ENCODE measurements at regions not wholly inside any gene's neighbourhood (a gene's known extent, or its start where the extent isn't known, plus 50 kb on each side); places are given as distances from the start of the nearest gene placed in this dataset.
"Not testable (repeated sequence)": the region's sequence is repeated elsewhere in the genome, so short reads cannot be mapped to it uniquely, and the experiment has no call there.

GRCh38 chr6:105677671-105678475 is 275.0 kb upstream of the PREP start:
- DNase-seq (ENCODE audit: low read depth, low spot score): no peak
- no peaks in the 10 kb centered on the region for H3K4me1 ChIP-seq (ENCODE audit: insufficient read depth, insufficient read length)

GRCh38 chr6:105676857-105677256 is 274.0 kb upstream of the PREP start:
- no peaks in the 10 kb centered on the region for H3K4me1 ChIP-seq (ENCODE audit: insufficient read depth, insufficient read length)
- H3K27me3 ChIP-seq (ENCODE audit: insufficient read depth, insufficient read length): no peaks in the 10 kb centered on the region
- H3K9me3 ChIP-seq (ENCODE audit: insufficient read depth, low read length): no peaks in the 10 kb centered on the region
- H3K9ac ChIP-seq (ENCODE audit: insufficient read length, low read depth): no peak overlapping the region
- no peak overlapping the region for H3K4me3 ChIP-seq (ENCODE audit: insufficient read length, low read depth)
- no peak for DNase-seq (ENCODE audit: low read depth, low spot score)
- H3K36me3 ChIP-seq (ENCODE audit: insufficient read depth, insufficient read length, low read length): no peaks in the 10 kb centered on the region
- TF ChIP-seq YY1 (IDR thresholded peaks at IDR 0.05; ENCODE audit: insufficient read depth, insufficient read length) (no peak), ZNF274 (IDR thresholded peaks at IDR 0.05; ENCODE audit: low read depth, low read length) (no peak), SUZ12 (IDR thresholded peaks at IDR 0.05; ENCODE audit: extremely low read depth, insufficient read depth, insufficient read length) (no peak)

More at GRCh38 chr6:105677671-105678475, 275.0 kb upstream of the PREP start:
- Histone ChIP-seq H3K9me3 (ENCODE audit: insufficient read depth, low read length) (no peaks in the 10 kb centered on the region), H3K9ac (ENCODE audit: insufficient read length, low read depth) (no peak overlapping the region), H3K36me3 (ENCODE audit: insufficient read depth, insufficient read length, low read length) (no peaks in the 10 kb centered on the region), H3K4me3 (ENCODE audit: insufficient read length, low read depth) (no peak overlapping the region), H3K27me3 (ENCODE audit: insufficient read depth, insufficient read length) (no peaks in the 10 kb centered on the region)
- TF ChIP-seq SUZ12 (IDR thresholded peaks at IDR 0.05; ENCODE audit: extremely low read depth, insufficient read depth, insufficient read length) (no peak), ZNF274 (IDR thresholded peaks at IDR 0.05; ENCODE audit: low read depth, low read length) (no peak), YY1 (IDR thresholded peaks at IDR 0.05; ENCODE audit: insufficient read depth, insufficient read length) (no peak)

GRCh38 chr6:105675715-105676397 is 273.0 kb upstream of the PREP start:
- H3K27me3 ChIP-seq (ENCODE audit: insufficient read depth, insufficient read length): no peaks in the 10 kb centered on the region
- DNase-seq (ENCODE audit: low read depth, low spot score): no peak

GRCh38 chr6:105672856-105673538 is 270.1 kb upstream of the PREP start:
- H3K9me3 ChIP-seq (ENCODE audit: insufficient read depth, low read length); H3K4me1 ChIP-seq (ENCODE audit: insufficient read depth, insufficient read length); H3K9ac ChIP-seq (ENCODE audit: insufficient read length, low read depth); H3K27me3 ChIP-seq (ENCODE audit: insufficient read depth, insufficient read length); H3K36me3 ChIP-seq (ENCODE audit: insufficient read depth, insufficient read length, low read length); DNase-seq (ENCODE audit: low read depth, low spot score); H3K4me3 ChIP-seq (ENCODE audit: insufficient read length, low read depth): not testable (repeated sequence)

More at GRCh38 chr6:105675715-105676397, 273.0 kb upstream of the PREP start:
- Histone ChIP-seq H3K36me3 (ENCODE audit: insufficient read depth, insufficient read length, low read length) (no peaks in the 10 kb centered on the region), H3K4me3 (ENCODE audit: insufficient read length, low read depth) (no peak overlapping the region), H3K4me1 (ENCODE audit: insufficient read depth, insufficient read length) (no peaks in the 10 kb centered on the region), H3K9ac (ENCODE audit: insufficient read length, low read depth) (no peak overlapping the region), H3K9me3 (ENCODE audit: insufficient read depth, low read length) (no peaks in the 10 kb centered on the region)
- no peak for TF ChIP-seq ZNF274 (IDR thresholded peaks at IDR 0.05; ENCODE audit: low read depth, low read length)
- TF ChIP-seq SUZ12 (IDR thresholded peaks at IDR 0.05; ENCODE audit: extremely low read depth, insufficient read depth, insufficient read length): no peak
- TF ChIP-seq YY1 (IDR thresholded peaks at IDR 0.05; ENCODE audit: insufficient read depth, insufficient read length): no peak

- TF ChIP-seq YY1 (IDR thresholded peaks at IDR 0.05; ENCODE audit: insufficient read depth, insufficient read length): no peak
- TF ChIP-seq ZNF274 (IDR thresholded peaks at IDR 0.05; ENCODE audit: low read depth, low read length): no peak
- TF ChIP-seq SUZ12 (IDR thresholded peaks at IDR 0.05; ENCODE audit: extremely low read depth, insufficient read depth, insufficient read length): no peak
- Histone ChIP-seq H3K9me3 (ENCODE audit: insufficient read depth, low read length) (no peaks in the 10 kb centered on the region), H3K27me3 (ENCODE audit: insufficient read depth, insufficient read length) (no peaks in the 10 kb centered on the region), H3K4me3 (ENCODE audit: insufficient read length, low read depth) (no peak overlapping the region), H3K36me3 (ENCODE audit: insufficient read depth, insufficient read length, low read length) (no peaks in the 10 kb centered on the region), H3K4me1 (ENCODE audit: insufficient read depth, insufficient read length) (peaks cover 5% of the 10 kb centered on the region), H3K9ac (ENCODE audit: insufficient read length, low read depth) (no peak overlapping the region)
- DNase-seq (ENCODE audit: low read depth, low spot score): no peak
Observed at GRCh38 chr6:105669232-105669631, 266.4 kb upstream of the PREP start.

GRCh38 chr6:105667056-105667455 is 264.2 kb upstream of the PREP start:
- DNase-seq (ENCODE audit: low read depth, low spot score): no peak
- H3K4me3 ChIP-seq (ENCODE audit: insufficient read length, low read depth): no peak overlapping the region
- no peak for TF ChIP-seq SUZ12 (IDR thresholded peaks at IDR 0.05; ENCODE audit: extremely low read depth, insufficient read depth, insufficient read length)
- no peak for TF ChIP-seq ZNF274 (IDR thresholded peaks at IDR 0.05; ENCODE audit: low read depth, low read length)
- no peak for TF ChIP-seq YY1 (IDR thresholded peaks at IDR 0.05; ENCODE audit: insufficient read depth, insufficient read length)
- peaks cover 5% of the 10 kb centered on the region for H3K4me1 ChIP-seq (ENCODE audit: insufficient read depth, insufficient read length)
- no peaks in the 10 kb centered on the region for H3K9me3 ChIP-seq (ENCODE audit: insufficient read depth, low read length)
- no peaks in the 10 kb centered on the region for H3K27me3 ChIP-seq (ENCODE audit: insufficient read depth, insufficient read length)
- H3K36me3 ChIP-seq (ENCODE audit: insufficient read depth, insufficient read length, low read length): no peaks in the 10 kb centered on the region
- no peak overlapping the region for H3K9ac ChIP-seq (ENCODE audit: insufficient read length, low read depth)

GRCh38 chr6:105664931-105665330 is 262.0 kb upstream of the PREP start:
- Histone ChIP-seq H3K27me3 (ENCODE audit: insufficient read depth, insufficient read length) (no peaks in the 10 kb centered on the region), H3K4me3 (ENCODE audit: insufficient read length, low read depth) (no peak overlapping the region), H3K36me3 (ENCODE audit: insufficient read depth, insufficient read length, low read length) (no peaks in the 10 kb centered on the region), H3K9ac (ENCODE audit: insufficient read length, low read depth) (no peak overlapping the region), H3K9me3 (ENCODE audit: insufficient read depth, low read length) (no peaks in the 10 kb centered on the region), H3K4me1 (ENCODE audit: insufficient read depth, insufficient read length) (peaks cover 5% of the 10 kb centered on the region)
- TF ChIP-seq YY1 (IDR thresholded peaks at IDR 0.05; ENCODE audit: insufficient read depth, insufficient read length) (no peak), ZNF274 (IDR thresholded peaks at IDR 0.05; ENCODE audit: low read depth, low read length) (no peak), SUZ12 (IDR thresholded peaks at IDR 0.05; ENCODE audit: extremely low read depth, insufficient read depth, insufficient read length) (no peak)
- DNase-seq (ENCODE audit: low read depth, low spot score): no peak
